GM12874 (cell line): ENCODE measurements at regions not wholly inside any gene's neighbourhood (a gene's known extent, or its start where the extent isn't known, plus 50 kb on each side); places are given as distances from the start of the nearest gene placed in this dataset.

ENCODE experiments used
- TF ChIP-seq, protein P1 (sequence below): IDR thresholded peaks from 2 replicates; pipeline ENCODE4 v1.5.1; 2011; ENCODE audit warnings: low read depth, mild to moderate bottlenecking, control low read depth, low read length, moderate library complexity; ENCODE audit not compliant: insufficient read depth

GRCh38 chr5:82540301-82540700, 262.1 kb upstream of the RPS23 start:
- TF ChIP-seq, protein P1, sequence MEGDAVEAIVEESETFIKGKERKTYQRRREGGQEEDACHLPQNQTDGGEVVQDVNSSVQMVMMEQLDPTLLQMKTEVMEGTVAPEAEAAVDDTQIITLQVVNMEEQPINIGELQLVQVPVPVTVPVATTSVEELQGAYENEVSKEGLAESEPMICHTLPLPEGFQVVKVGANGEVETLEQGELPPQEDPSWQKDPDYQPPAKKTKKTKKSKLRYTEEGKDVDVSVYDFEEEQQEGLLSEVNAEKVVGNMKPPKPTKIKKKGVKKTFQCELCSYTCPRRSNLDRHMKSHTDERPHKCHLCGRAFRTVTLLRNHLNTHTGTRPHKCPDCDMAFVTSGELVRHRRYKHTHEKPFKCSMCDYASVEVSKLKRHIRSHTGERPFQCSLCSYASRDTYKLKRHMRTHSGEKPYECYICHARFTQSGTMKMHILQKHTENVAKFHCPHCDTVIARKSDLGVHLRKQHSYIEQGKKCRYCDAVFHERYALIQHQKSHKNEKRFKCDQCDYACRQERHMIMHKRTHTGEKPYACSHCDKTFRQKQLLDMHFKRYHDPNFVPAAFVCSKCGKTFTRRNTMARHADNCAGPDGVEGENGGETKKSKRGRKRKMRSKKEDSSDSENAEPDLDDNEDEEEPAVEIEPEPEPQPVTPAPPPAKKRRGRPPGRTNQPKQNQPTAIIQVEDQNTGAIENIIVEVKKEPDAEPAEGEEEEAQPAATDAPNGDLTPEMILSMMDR = no peak

DNA sequence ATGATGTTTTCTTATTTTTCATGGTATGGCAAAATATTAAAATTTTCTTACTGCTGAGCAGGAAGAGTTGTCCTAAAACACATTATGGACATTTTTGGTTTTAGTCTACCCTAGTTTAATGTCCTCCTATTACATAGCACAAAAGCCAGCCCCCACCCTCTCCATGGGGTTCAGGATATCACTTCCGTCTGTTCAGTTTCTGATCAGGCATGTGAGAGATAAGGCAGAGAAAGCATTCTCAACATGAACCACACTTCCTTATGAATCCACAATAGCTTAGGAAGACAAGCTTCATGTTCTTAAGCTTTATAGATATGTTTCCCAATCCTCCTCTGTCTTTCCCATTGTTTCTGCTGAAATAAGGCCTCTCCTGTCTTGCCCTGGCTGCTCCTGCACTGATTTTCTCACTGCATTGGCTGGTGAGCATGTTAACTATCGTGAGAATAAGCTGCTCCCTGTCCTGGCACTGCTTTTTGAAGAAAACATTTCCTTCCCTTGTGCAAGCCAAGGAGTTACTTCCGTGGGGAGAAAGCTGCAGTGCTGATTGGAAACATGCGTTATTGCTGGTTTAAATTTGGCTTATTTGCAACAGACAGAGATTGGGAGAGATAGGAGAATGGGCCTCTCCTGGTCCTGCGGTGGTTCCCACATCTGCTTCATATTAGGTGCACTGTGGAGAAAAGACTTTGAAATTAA, 260.3 kb upstream of the RPS23 start:
- TF ChIP-seq, protein P1 = no peak

- TF ChIP-seq, protein P1 = no peak
Measured at GRCh38 chr5:82537687-82538306, 259.6 kb upstream of the RPS23 start.

- TF ChIP-seq, protein P1 = no peak
Measured at GRCh38 chr5:82534986-82535385, 256.8 kb upstream of the RPS23 start.

DNA sequence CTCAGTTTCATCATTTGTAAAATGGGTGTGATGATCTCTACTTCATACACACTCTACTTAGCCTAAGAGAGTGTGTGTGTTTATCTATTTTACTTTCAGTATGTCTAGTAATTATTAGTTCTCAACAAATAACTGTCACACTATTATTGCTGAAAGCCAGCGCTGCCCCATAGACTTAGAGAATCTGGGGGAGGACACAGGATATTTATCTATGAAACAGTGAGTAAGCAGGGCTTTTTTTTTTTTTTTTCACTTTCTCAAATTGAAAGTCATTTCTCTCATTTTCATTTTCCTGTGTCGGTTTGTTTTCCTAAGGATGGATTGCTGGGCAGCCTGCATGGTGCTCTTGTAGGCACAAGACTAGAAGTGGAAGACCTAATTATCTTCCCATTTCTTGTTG, 248.4 kb upstream of the RPS23 start:
- TF ChIP-seq, protein P1 = no peak

- TF ChIP-seq, protein P1 = no peak
Measured at GRCh38 chr5:82525626-82526025, 247.5 kb upstream of the RPS23 start.

- TF ChIP-seq, protein P1 = no peak
Measured at GRCh38 chr5:82523633-82524032, 245.5 kb upstream of the RPS23 start.
